Fibroblast of gingiva (primary cell): ENCODE measurements at regions not wholly inside any gene's neighbourhood (a gene's known extent, or its start where the extent isn't known, plus 50 kb on each side); places are given as distances from the start of the nearest gene placed in this dataset.
A peak's percentile ranks its signal among the peaks of the same experiment; 100 is the strongest.
"Not testable (repeated sequence)": the region's sequence is repeated elsewhere in the genome, so short reads cannot be mapped to it uniquely, and the experiment has no call there.

Experiments used
- DNase-seq: peaks from one replicate; pipeline ENCODE4 v3.0.0-alpha.2; 2011; ENCODE audit warnings: low read depth

DNA sequence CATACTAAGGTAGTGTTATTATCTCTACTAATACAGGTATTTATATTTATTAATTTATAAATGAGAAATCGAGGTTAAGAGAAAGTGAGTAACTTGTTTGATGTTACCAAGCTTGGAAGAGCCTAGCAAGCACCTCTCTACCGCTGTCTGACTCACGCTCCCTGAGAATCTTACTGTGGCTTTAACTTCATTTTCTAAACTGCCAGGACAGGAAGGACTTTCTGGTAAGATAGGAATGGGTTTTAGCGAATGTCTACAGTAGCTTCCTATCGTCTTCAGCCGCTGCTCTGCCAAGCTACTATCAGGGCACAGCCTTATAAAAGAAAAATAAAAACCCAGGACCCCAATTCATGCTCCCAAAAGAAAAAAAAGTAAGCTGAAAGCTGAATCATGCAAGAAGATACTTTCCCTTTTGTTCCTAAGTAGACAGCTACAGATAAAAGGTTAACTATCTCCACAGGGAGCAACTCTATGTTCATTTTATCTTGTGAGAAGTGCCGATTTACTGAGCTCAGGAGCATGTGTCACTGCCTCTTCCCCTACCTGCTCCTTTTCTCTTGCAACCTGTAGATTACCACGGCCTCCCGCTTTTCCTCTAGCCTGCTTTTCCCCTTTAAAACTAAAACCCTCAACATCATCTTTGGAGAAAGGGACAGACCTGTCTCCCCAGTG is 60.2 kb downstream of the THNSL1 start:
- no peak for DNase-seq

- DNase-seq, result peak; percentile 39
Observed at GRCh38 chr10:25078658-25079431, 62.4 kb downstream of the THNSL1 start.

GRCh38 chr10:25080880-25081581 is 64.6 kb downstream of the THNSL1 start:
- peak; percentile 82 for DNase-seq

DNA sequence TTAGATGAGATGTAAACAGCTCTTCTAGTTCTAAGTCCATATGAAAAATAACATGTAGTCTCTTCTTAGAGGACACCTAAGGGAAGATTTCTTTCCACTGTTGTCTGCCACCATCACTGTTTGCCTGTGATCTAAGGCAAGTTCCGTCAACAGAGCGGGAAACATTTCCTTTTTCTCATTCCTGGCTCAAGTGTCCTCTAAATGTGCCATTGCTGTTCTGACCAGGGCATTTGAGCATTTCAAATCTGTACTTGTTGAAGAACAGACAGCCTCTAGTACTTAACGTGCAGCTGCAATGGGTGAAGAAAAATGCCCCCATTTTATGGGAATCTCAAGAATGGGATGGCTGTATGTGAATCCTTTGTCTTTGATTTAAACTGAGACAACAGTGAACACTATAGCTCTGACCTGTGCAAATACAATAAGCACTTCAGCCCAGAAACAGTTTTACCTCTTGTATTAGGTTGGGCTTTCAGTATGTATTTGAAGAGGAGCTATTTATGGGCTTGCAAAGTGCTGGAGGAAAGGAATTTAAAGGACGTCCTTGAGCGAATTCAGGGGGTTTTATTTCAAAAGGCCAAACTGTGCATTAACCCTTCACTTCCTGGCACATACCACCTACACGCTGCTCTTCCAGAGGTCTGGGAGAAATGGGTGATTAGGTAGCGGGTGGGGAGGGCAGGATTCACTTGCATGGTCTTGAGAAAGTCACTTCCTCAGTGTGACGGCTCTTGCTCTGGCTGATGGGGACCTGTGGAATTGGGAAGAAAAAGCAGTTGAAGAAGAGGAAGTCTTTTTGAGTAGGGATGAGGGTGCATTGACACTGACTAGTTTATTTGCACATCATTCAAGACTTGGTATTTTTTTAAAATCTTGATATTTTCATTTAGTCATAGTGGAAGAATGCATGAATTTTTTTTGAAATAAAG is 66.1 kb downstream of the THNSL1 start:
- no peak for DNase-seq

- no peak for DNase-seq
Observed at GRCh38 chr10:25083546-25084111, 67.2 kb downstream of the THNSL1 start.

DNA sequence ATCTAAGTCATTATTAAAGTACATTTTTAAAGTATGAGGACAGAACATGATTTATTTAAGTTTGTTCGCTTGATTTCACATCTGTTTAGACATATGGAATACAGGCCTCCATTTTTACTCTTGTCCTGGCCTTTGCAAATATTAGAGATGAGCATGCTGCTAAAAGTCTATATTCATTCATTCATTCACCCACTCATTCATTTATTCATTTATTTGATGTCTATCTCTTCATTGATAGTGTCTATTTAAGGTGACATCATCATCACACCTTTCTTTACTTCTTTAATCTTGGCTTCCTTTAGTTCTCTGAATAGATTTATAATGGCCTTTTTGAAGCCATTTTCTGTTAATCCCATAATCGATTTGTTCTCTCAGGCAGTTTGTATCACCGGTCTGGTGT is 68.0 kb downstream of the THNSL1 start:
- DNase-seq, result no peak

GRCh38 chr10:25094590-25094989 is 78.2 kb downstream of the THNSL1 start:
- no peak for DNase-seq

DNA sequence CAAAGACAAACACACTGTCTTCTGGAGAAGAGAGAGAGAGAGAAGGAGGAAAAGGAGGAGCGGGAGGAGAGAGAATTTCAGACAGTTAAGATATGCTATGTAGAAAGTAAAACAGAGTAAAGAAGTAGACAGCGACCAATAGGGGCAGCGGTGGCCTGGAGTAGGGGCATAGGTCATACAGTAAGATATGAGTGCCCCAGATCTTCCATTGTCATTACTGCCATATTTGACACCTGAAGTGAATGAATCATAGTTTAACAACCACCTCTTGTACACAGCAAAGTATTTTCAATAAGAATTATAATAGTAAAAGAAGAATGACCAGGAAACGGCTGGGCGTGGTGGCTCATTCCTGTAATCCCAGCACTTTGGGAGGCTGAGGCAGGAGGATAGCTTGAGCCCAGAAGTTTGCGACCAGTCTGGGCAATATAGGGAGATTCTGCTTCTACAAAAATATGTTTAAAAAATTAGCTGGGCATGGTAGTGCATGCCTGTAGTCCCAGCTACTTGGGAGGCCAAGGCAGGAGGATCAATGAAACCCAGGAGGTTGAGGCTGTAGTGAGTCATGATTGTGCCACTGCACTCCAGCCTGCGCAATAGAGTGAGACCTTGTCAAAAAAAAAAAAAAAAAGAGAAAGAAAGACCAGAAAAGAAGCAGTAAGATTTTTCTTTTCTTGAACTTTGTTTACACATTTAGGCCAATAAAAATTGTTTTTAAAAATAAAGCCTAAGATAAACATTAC is 77.0 kb upstream of the GPR158 start:
- DNase-seq, result no peak

GRCh38 chr10:25100141-25100540 is 74.7 kb upstream of the GPR158 start:
- no peak for DNase-seq

DNA sequence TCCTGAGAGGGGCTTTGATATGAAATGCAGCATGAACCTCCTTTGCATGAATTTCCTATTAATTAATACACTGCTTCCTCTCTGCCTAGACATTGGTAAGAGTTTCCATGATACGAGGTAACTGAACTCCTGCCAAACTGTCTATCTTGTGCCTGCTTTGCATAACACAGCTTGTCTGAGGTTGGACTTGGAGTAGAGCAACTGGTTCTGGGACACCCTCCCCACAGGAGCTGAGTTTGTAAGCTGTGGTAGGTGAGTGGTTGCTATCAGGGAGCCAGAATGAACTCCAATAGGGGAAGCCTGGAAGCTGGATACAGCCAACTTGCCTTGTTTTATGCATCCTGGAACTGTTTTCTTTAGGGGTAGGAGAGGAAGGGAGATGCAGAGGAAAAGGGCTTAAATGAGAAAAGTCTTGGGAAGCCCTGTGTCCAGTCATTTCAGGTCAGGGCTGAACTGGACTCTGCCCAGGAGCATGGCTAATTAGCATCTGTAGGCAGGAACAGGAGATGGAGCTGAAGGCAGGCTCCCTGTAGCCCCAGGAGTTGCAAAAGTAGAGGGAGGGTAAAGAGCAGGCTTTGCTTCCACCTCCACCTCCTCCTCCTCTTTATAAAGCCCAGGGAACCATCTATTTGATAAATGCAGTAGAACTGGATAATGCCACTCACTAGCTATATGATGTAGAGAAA is 73.2 kb upstream of the GPR158 start:
- DNase-seq, result no peak

DNA sequence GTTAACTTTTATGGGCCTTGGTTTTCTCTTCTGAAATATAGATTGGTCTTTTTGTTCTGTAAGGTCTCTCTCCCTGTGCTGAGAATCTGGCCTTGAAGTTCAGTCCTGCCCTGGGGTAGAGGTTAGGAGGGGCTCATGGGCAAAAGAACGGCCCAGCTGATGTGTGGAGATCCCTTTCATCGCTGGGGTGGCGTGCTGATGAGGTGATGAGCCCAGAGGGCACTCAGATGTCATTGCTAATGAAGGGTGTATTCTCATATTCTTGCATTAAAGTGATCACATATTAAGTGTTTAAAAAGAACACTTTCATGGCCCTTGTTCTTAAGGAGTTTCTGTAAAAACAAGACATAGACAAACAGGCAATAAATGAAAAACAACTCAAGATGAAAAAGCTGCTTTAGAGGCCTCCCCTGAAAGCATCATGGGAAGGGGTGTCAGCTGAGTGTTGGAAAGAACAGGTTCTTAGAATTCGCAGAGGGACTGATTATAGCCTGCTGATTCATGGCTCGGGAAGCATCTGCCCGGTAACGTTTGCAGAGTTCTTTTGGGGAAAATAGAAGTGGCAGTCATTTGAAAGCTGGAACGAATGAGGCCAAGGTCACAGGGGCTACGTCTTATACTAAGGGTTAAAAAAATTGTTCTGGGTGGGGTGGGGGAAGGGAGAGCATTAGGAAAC is 72.5 kb upstream of the GPR158 start:
- DNase-seq, result no peak

GRCh38 chr10:25103703-25104102 is 71.1 kb upstream of the GPR158 start:
- no peak for DNase-seq

- DNase-seq, result no peak
Observed at GRCh38 chr10:25104441-25104840, 70.4 kb upstream of the GPR158 start.

DNA sequence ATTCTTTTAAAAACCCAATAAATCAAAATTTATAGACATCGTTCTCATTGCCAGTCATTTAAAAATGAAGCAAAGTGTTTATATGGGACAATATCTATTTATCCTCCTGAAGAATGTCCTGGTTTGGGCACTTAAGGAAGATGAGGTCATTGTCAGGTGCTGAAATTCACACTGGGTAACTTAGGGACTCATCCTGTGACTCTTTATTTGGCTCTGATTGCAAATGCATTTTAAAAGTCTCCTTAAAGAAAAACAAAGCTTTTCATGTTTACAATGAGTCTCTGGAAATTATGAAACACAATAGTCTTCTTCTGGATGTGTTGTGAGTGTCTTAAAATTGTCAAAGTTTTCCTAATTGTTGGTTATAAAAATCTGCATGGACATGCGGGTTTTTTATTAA is 69.5 kb upstream of the GPR158 start:
- DNase-seq, result no peak

- no peak for DNase-seq
Observed at GRCh38 chr10:25105743-25106260, 69.0 kb upstream of the GPR158 start.

- DNase-seq, result no peak
Observed at GRCh38 chr10:25107756-25108155, 67.0 kb upstream of the GPR158 start.

DNA sequence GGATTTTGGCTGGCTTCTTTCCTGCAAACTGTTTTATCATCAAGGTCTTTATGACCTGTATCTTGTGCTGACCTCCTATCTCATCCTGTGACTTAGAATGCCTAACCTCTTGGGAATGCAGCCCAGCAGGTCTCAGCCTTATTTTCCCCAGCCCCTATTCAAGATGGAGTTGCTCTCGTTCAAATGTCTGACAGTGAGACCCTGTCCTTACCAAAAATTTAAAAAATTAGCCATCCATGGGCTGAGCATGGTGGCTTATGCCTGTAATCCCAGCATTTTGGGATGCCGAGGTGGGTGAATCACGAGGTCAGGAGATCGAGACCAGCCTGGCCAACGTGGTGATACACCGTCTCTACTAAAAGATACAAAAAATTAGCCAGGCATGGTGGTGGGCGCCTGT is 64.9 kb upstream of the GPR158 start:
- not testable (repeated sequence) for DNase-seq

- no peak for DNase-seq
Observed at GRCh38 chr10:25112016-25112415, 62.8 kb upstream of the GPR158 start.
